ENCODE measurements at regions not wholly inside any gene's neighbourhood (a gene's known extent, or its start where the extent isn't known, plus 50 kb on each side); places are given as distances from the start of the nearest gene placed in this dataset.
"Not testable (repeated sequence)": the region's sequence is repeated elsewhere in the genome, so short reads cannot be mapped to it uniquely, and the experiment has no call there.

- not testable (repeated sequence) for TF ChIP-seq CTCF (IDR thresholded peaks at IDR 0.05; ENCODE audit: borderline replicate concordance, extremely low read depth, low read length, poor library complexity, severe bottlenecking); EZH2 (IDR thresholded peaks at IDR 0.05; ENCODE audit: borderline replicate concordance, low read depth, low read length, severe bottlenecking)
Observed at GRCh38 chr1:199031170-199031569, 392.3 kb downstream of the PTPRC start.

Data from DND-41 (cell line).